H1 (cell line): ENCODE measurements at regions not wholly inside any gene's neighbourhood (a gene's known extent, or its start where the extent isn't known, plus 50 kb on each side); places are given as distances from the start of the nearest gene placed in this dataset.

Source experiments
- CTCF ChIA-PET: fragments of 300-600 bp; sonication (Branson Sonifier 250); formaldehyde crosslinking; loops from one replicate; lab custom pipeline; 2021; ENCODE audit not compliant: partially characterized antibody; lab: Charles Lee
- POLR2A ChIA-PET: fragments of 300-600 bp; sonication (Branson Sonifier 250); formaldehyde crosslinking; loops from one replicate; lab custom pipeline; 2021; ENCODE audit warnings: inconsistent platforms; ENCODE audit not compliant: partially characterized antibody; lab: Charles Lee
- DNase-seq, 2 experiments: peaks; one replicate each; pipeline versions ENCODE4 v3.0.0 to v3.0.0-alpha.2; 2010 to 2022; ENCODE audit warnings: low spot score in 2 of 2, low read depth in 1 of 2, mixed read lengths in 1 of 2
- FAIRE-seq: peaks from 2 replicates; lab custom pipeline; 2011; peaks lifted over from hg19 to GRCh38; lab: Jason Lieb, UNC
- H2AFZ ChIP-seq: 2 replicates; pipeline ENCODE4 v1.8.1; 2012; ENCODE audit warnings: low read length, inconsistent platforms
- H2AK5ac ChIP-seq: 2 replicates; pipeline ENCODE4 v1.6.1; 2013; ENCODE audit warnings: low read depth, low read length
- H2BK120ac ChIP-seq: replicated peaks from 2 replicates; pipeline ENCODE3; 2013; ENCODE audit warnings: low read depth, low read length, inconsistent platforms
- H2BK12ac ChIP-seq: 2 replicates; pipeline ENCODE4 v1.6.1; 2013; ENCODE audit warnings: low read depth, low read length
- H2BK15ac ChIP-seq: 2 replicates; pipeline ENCODE4 v1.6.1; 2013; ENCODE audit warnings: low read length
- H2BK20ac ChIP-seq: 2 replicates; pipeline ENCODE4 v1.6.1; 2013; ENCODE audit warnings: low read length
- H2BK5ac ChIP-seq: 2 replicates; pipeline ENCODE4 v1.6.1; 2013; ENCODE audit warnings: low read depth, low read length
- H3K14ac ChIP-seq: 2 replicates; pipeline ENCODE4 v1.6.1; 2013; ENCODE audit warnings: inconsistent platforms; ENCODE audit not compliant: insufficient read length
- H3K18ac ChIP-seq: 2 replicates; pipeline ENCODE4 v1.6.1; 2013; ENCODE audit warnings: low read length; ENCODE audit errors: extremely low read depth
- H3K23ac ChIP-seq: 2 replicates; pipeline ENCODE4 v1.6.1; 2013; ENCODE audit warnings: inconsistent platforms; ENCODE audit not compliant: insufficient read length
- H3K23me2 ChIP-seq: 2 replicates; pipeline ENCODE4 v1.6.1; 2013; ENCODE audit warnings: low read depth, low read length
- H3K27ac ChIP-seq: 2 replicates; pipeline ENCODE4 v1.6.1; 2011; ENCODE audit warnings: low read depth, low read length, inconsistent platforms
- H3K27me3 ChIP-seq, 4 experiments: replicated peaks in 1 of 4; 1 replicate in 1 of 4; 2 replicates in 3 of 4; pipeline versions ENCODE4 v1.6.1 to v1.8.1; 2011 to 2013; ENCODE audit warnings: low read length in 3 of 4, mild to moderate bottlenecking in 3 of 4, inconsistent platforms in 2 of 4, mixed read lengths in 2 of 4, moderate library complexity in 1 of 4; ENCODE audit not compliant: control insufficient read depth in 3 of 4, insufficient read depth in 3 of 4; ENCODE audit errors: extremely low read depth in 1 of 4
- H3K36me3 ChIP-seq, 4 experiments: 2 replicates each; pipeline versions ENCODE4 v1.6.1 to v1.8.1; 2011 to 2013; ENCODE audit warnings: mild to moderate bottlenecking in 4 of 4, low read length in 3 of 4, moderate library complexity in 2 of 4, control low read depth in 1 of 4, inconsistent platforms in 1 of 4; ENCODE audit not compliant: insufficient read depth in 4 of 4, control insufficient read depth in 2 of 4
- H3K4ac ChIP-seq: replicated peaks from 2 replicates; pipeline ENCODE3; 2013; ENCODE audit warnings: low read length, low read depth, mixed read lengths, inconsistent platforms; ENCODE audit not compliant: insufficient read length
- H3K4me1 ChIP-seq, 4 experiments: replicated peaks in 1 of 4; 1 replicate in 1 of 4; 2 replicates in 3 of 4; pipeline versions ENCODE4 v1.6.1 to v1.8.1; 2011 to 2013; ENCODE audit warnings: low read length in 3 of 4, inconsistent platforms in 2 of 4, mixed read lengths in 1 of 4; ENCODE audit not compliant: insufficient read depth in 4 of 4, control insufficient read depth in 3 of 4
- H3K4me2 ChIP-seq, 2 experiments: 2 replicates each; pipeline versions ENCODE4 v1.6.1 to v1.8.1; 2011 to 2013; ENCODE audit warnings: low read depth in 2 of 2, low read length in 2 of 2, control low read depth in 1 of 2, inconsistent platforms in 1 of 2, mild to moderate bottlenecking in 1 of 2; ENCODE audit not compliant: insufficient read depth in 1 of 2
- H3K4me3 ChIP-seq, 4 experiments: fragments of 200-600, 300-600 bp in 1 of 4; sonication (generic), shearing (Covaris generic), sonication (Bioruptor Twin) in 1 of 4; 2 replicates each; pipeline versions ENCODE4 v1.5.1 to v1.8.1; 2011 to 2016; ENCODE audit warnings: low read length in 4 of 4, low read depth in 3 of 4, control low read depth in 2 of 4, inconsistent platforms in 2 of 4, mild to moderate bottlenecking in 2 of 4, mixed read lengths in 1 of 4, moderate library complexity in 1 of 4; ENCODE audit not compliant: insufficient read depth in 2 of 4; ENCODE audit errors: extremely low read depth in 1 of 4
- H3K56ac ChIP-seq: replicated peaks from 2 replicates; pipeline ENCODE3; 2013; ENCODE audit warnings: low read depth, mild to moderate bottlenecking, mixed read lengths, low read length, inconsistent platforms; ENCODE audit not compliant: insufficient read length
- H3K79me1 ChIP-seq: 2 replicates; pipeline ENCODE4 v1.6.1; 2013; ENCODE audit warnings: low read depth, low read length, control low read depth
- H3K79me2 ChIP-seq, 2 experiments: 2 replicates each; pipeline versions ENCODE4 v1.6.1 to v1.8.1; 2012 to 2013; ENCODE audit warnings: low read length in 2 of 2, mild to moderate bottlenecking in 2 of 2, inconsistent platforms in 1 of 2; ENCODE audit not compliant: insufficient read depth in 2 of 2, control insufficient read depth in 1 of 2
- H3K9ac ChIP-seq, 4 experiments: replicated peaks in 1 of 4; 1 replicate in 1 of 4; 2 replicates in 3 of 4; pipeline versions ENCODE4 v1.6.1 to v1.8.1; 2011 to 2013; ENCODE audit warnings: low read depth in 3 of 4, low read length in 3 of 4, control low read depth in 2 of 4, mild to moderate bottlenecking in 2 of 4, moderate library complexity in 2 of 4, inconsistent platforms in 1 of 4; ENCODE audit errors: extremely low read depth in 1 of 4
- H3K9me3 ChIP-seq, 2 experiments: 2 replicates each; pipeline versions ENCODE4 v1.6.1 to v1.8.1; 2012 to 2013; ENCODE audit warnings: mild to moderate bottlenecking in 2 of 2, moderate library complexity in 2 of 2, control low read depth in 1 of 2, inconsistent platforms in 1 of 2, low read depth in 1 of 2, low read length in 1 of 2, mixed read lengths in 1 of 2; ENCODE audit not compliant: insufficient read depth in 2 of 2
- H4K20me1 ChIP-seq, 2 experiments: replicated peaks in 1 of 2; 2 replicates each; pipeline versions ENCODE3 to v1.8.1; 2011 to 2013; ENCODE audit warnings: inconsistent platforms in 2 of 2, low read length in 2 of 2, mild to moderate bottlenecking in 1 of 2; ENCODE audit not compliant: insufficient read depth in 2 of 2, control insufficient read depth in 1 of 2
- H4K5ac ChIP-seq: 2 replicates; pipeline ENCODE4 v1.6.1; 2013; ENCODE audit warnings: low read length, low read depth, mixed read lengths, inconsistent platforms; ENCODE audit not compliant: insufficient read length
- H4K8ac ChIP-seq: 2 replicates; pipeline ENCODE4 v1.8.0; 2013; ENCODE audit warnings: mild to moderate bottlenecking, moderate library complexity, low read length, inconsistent platforms; ENCODE audit not compliant: insufficient read depth; ENCODE audit errors: extremely low read depth
- H4K91ac ChIP-seq: replicated peaks from 2 replicates; pipeline ENCODE3; 2013; ENCODE audit warnings: low read length, mixed read lengths, inconsistent platforms; ENCODE audit not compliant: insufficient read length
- CEBPB ChIP-seq: IDR thresholded peaks from 2 replicates; pipeline ENCODE4 v1.6.1; 2012; ENCODE audit warnings: low read depth, low read length
- EZH2 ChIP-seq: fragments of 200-600 bp; sonication (generic); IDR thresholded peaks from 2 replicates; pipeline ENCODE4 v1.7.1; 2012; ENCODE audit warnings: low read depth, mild to moderate bottlenecking, moderate library complexity, low read length, inconsistent platforms; ENCODE audit not compliant: severe bottlenecking
- GABPA ChIP-seq: IDR thresholded peaks from 2 replicates; pipeline ENCODE4 v1.6.1; 2011; ENCODE audit warnings: mild to moderate bottlenecking, low read length, moderate library complexity, borderline replicate concordance; ENCODE audit not compliant: insufficient read depth
- KDM4A ChIP-seq: IDR thresholded peaks from one replicate; pipeline ENCODE4 v1.7.1; 2012; ENCODE audit warnings: low read depth, mild to moderate bottlenecking, moderate library complexity, low read length, inconsistent platforms; ENCODE audit not compliant: severe bottlenecking
- MAFK ChIP-seq: IDR thresholded peaks from 2 replicates; pipeline ENCODE4 v1.6.1; 2012; ENCODE audit warnings: low read depth, mild to moderate bottlenecking, improper control_type of control experiment, low read length
- SAP30 ChIP-seq: fragments of 300-600 bp; sonication (generic); IDR thresholded peaks from 2 replicates; pipeline ENCODE4 v1.7.1; 2012; ENCODE audit warnings: low read length, moderate library complexity, mild to moderate bottlenecking, inconsistent platforms; ENCODE audit not compliant: insufficient read depth, insufficient replicate concordance
- SP2 ChIP-seq: IDR thresholded peaks from 2 replicates; pipeline ENCODE4 v1.6.1; 2012; ENCODE audit warnings: mild to moderate bottlenecking, low read length, inconsistent platforms
- TAF1 ChIP-seq: IDR thresholded peaks from 2 replicates; pipeline ENCODE4 v1.6.1; 2011; ENCODE audit warnings: mild to moderate bottlenecking, low read depth, low read length
- TEAD4 ChIP-seq: IDR thresholded peaks from 2 replicates; pipeline ENCODE4 v1.6.1; 2012; ENCODE audit warnings: low read depth, low read length, inconsistent platforms, mixed read lengths
- WGBS, 2 experiments: shearing (Covaris generic) in 1 of 2; methylation state at CpG; one replicate each; pipeline versions ENCODE4 v1.1.6 to v1.1.7; 2013 to 2015; ENCODE audit warnings: low lambda C conversion rate in 2 of 2, mixed read lengths in 2 of 2, inconsistent platforms in 1 of 2, low coverage in 1 of 2, missing lambda C conversion rate in 1 of 2; ENCODE audit not compliant: insufficient replicate concordance in 2 of 2, insufficient coverage in 1 of 2, insufficient read length in 1 of 2; ENCODE audit errors: extremely low coverage in 1 of 2, missing lambda C conversion rate in 1 of 2; 5-methylcytosine and 5-hydroxymethylcytosine counted together

DNA sequence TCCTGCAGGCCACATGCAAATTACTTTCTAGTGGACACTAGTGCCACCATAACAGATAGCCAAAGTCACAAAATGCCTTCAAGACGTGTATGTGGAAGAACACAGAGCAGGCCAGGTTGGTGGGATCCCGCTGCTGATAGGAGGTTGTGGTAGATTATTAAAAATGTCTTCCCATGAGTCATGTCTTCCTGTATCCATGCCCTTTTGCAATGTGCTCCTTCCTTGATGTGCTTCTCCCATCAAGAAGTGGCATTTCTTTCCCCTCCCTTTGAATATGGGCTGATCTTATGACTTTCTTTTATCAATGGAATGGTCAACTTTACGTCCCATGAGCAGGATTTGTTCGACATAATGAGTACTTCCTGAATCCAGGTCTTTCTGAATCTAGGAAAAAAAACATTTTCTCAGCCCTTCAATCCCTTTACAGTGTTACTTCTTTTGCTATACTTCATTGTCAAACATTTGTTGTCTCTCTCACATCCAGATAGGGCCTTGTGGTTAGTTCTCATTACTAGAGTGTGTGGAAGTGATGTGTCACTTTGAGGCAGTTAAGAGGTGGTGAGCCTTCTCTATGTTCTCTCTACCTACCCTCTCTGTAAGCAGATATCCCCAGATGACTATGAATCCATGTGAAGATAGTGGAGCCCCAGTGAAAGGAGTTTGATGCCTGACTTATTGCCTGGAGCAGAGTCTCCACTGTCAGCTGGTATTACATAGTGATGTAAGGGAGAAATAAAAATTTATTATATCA is 519.2 kb upstream of the DIPK2B start:
- ChIA-PET POLR2A (no interaction called here), CTCF (no interaction called here)
- no peaks in the 10 kb centered on the region for H4K20me1 ChIP-seq
- no peaks in the 10 kb centered on the region for H3K79me1 ChIP-seq
- no peaks in the 10 kb centered on the region for H3K27me3 ChIP-seq
- H3K56ac ChIP-seq: no peak overlapping the region
- H3K18ac ChIP-seq: no peak overlapping the region
- no peak overlapping the region for H3K4me2 ChIP-seq
- H3K27ac ChIP-seq: no peak overlapping the region
- H3K4ac ChIP-seq: no peak overlapping the region
- no peak overlapping the region for H2BK5ac ChIP-seq
- TF ChIP-seq EZH2 (no peak), SP2 (no peak), TEAD4 (no peak), CEBPB (no peak), MAFK (no peak), TAF1 (no peak), SAP30 (no peak), GABPA (no peak), KDM4A (no peak)
- TF ChIP-seq, all 59 proteins: peak for 0
- H3K9ac ChIP-seq: no peak overlapping the region
- no peak overlapping the region for H4K5ac ChIP-seq
- no peak overlapping the region for H2AFZ ChIP-seq
- H2BK12ac ChIP-seq: no peak overlapping the region
- H3K4me1 ChIP-seq: peaks cover 0 to 4% (median 0%) of the 10 kb centered on the region in 4 experiments; a peak in 1 of 7 replicates
- H3K36me3 ChIP-seq: no peaks in the 10 kb centered on the region
- 93% methylated on average over 4 of the region's 4 CpGs; no CpG with 5 or more reads in 1 of the 2 experiments for WGBS, 2 experiments
- no peak overlapping the region for H3K14ac ChIP-seq
- FAIRE-seq (no peak), DNase-seq (no peak)
- H2BK120ac ChIP-seq: no peak overlapping the region
- H2BK15ac ChIP-seq: no peak overlapping the region
- no peak overlapping the region for H3K4me3 ChIP-seq
- H4K8ac ChIP-seq: no peak overlapping the region
- H3K9me3 ChIP-seq: no peaks in the 10 kb centered on the region
- H3K23me2 ChIP-seq: no peaks in the 10 kb centered on the region
- no peak overlapping the region for H2AK5ac ChIP-seq
- no peak overlapping the region for H3K23ac ChIP-seq
- H2BK20ac ChIP-seq: no peak overlapping the region
- H3K79me2 ChIP-seq: no peaks in the 10 kb centered on the region
- H4K91ac ChIP-seq: no peak overlapping the region
